ENCODE measurements at regions not wholly inside any gene's neighbourhood (a gene's known extent, or its start where the extent isn't known, plus 50 kb on each side); places are given as distances from the start of the nearest gene placed in this dataset.
A peak's percentile ranks its signal among the peaks of the same experiment; 100 is the strongest.
"Not testable (repeated sequence)": the region's sequence is repeated elsewhere in the genome, so short reads cannot be mapped to it uniquely, and the experiment has no call there.

DNA sequence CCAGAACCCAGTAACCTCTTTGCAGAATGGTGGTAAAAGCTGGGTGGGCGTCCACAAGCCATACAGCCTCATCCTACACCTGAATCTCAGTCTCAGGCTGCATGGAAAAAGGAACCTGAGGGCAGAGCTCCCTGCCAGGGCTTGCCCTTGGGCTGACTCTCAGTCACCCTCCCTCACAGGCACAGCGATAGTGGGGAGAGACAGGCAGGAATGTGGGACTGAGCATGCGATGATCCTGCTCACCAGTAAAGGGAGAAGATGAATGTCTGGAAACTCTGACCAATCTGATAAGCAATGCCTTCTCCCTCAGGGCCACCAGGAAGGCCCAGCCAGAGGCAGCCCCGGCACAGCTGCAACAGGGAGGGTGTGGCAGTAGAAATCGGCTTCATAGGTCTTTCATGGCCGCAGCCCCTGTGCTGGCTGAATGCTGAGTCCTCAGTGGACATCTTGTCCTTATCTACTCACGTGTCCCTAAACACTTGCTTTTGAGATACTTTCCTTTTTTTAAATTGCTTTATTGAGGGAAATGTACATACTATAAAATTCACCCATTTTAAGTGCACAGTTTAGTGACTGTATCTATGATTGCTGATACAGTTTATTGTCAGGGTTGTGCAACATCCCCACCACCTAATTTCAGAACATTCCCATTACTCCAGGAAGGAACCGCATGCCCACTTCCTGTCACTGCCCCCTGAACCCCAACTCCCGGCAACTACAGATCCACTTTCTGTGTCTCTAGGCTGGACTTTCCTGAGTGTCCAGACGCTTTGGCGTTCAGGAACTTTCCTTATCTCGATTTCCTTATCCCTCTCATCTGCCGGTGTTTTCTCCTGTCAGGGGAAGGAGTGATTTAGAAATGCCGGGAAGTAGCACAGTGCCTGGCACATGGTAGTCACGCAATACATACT lies 258.1 kb downstream of the PCNX1 start:
- FAIRE-seq (no peak), DNase-seq (ENCODE audit: extremely low spot score, insufficient read length, low read depth) (no peak)

- FAIRE-seq (peak; percentile 78), DNase-seq (ENCODE audit: extremely low spot score, insufficient read length, low read depth) (no peak)
Observed at GRCh38 chr14:71166180-71166837, 259.1 kb downstream of the PCNX1 start.

DNA sequence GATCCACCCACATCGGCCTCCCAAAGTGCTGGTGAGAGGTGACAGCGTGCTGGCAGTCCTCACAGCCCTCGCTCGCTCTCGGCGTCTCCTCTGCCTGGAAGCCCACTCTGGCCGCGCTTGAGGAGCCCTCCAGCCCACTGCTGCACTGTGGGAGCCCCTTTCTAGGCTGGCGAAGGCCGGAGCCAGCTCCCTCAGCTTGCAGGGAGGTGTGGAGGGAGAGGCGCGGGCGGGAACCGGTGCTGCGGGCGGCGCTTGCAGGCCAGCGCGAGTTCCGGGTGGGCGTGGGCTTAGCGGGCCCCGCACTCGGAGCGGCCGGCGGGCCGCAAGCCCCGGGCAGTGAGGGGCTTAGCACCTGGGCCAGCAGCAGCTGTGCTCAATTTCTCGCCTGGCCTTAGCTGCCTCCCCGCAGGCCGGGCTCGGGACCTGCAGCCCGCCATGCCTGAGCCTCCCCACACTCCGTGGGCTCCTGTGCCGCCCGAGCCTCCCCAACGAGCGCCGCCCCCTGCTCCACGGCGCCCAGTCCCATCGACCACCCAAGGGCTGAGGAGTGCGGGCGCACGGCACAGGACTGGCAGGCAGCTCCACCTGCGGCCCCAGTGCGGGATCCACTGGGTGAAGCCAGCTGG lies 260.2 kb downstream of the PCNX1 start:
- not testable (repeated sequence) for DNase-seq (ENCODE audit: extremely low spot score, insufficient read length, low read depth); FAIRE-seq

- FAIRE-seq; DNase-seq (ENCODE audit: extremely low spot score, insufficient read length, low read depth): not testable (repeated sequence)
Observed at GRCh38 chr14:71168161-71168560, 260.9 kb downstream of the PCNX1 start.

- FAIRE-seq, result no peak
- DNase-seq (ENCODE audit: extremely low spot score, insufficient read length, low read depth), result no peak
Observed at GRCh38 chr14:71168564-71169427, 261.5 kb downstream of the PCNX1 start.

- DNase-seq (ENCODE audit: extremely low spot score, insufficient read length, low read depth) (no peak), FAIRE-seq (no peak)
Observed at GRCh38 chr14:71169861-71170260, 262.6 kb downstream of the PCNX1 start.

GRCh38 chr14:71175491-71175890 lies 268.2 kb downstream of the PCNX1 start:
- FAIRE-seq, result no peak
- DNase-seq (ENCODE audit: extremely low spot score, insufficient read length, low read depth), result no peak

- no peak for FAIRE-seq
- no peak for DNase-seq (ENCODE audit: extremely low spot score, insufficient read length, low read depth)
Observed at GRCh38 chr14:71179066-71179465, 271.8 kb downstream of the PCNX1 start.

GRCh38 chr14:71180397-71180796 lies 273.1 kb downstream of the PCNX1 start:
- no peak for FAIRE-seq

GRCh38 chr14:71181215-71182003 lies 274.1 kb downstream of the PCNX1 start:
- FAIRE-seq (no peak), DNase-seq (ENCODE audit: extremely low spot score, insufficient read length, low read depth) (no peak)

More at GRCh38 chr14:71180397-71180796, 273.1 kb downstream of the PCNX1 start:
- DNase-seq (ENCODE audit: extremely low spot score, insufficient read length, low read depth), result no peak

DNA sequence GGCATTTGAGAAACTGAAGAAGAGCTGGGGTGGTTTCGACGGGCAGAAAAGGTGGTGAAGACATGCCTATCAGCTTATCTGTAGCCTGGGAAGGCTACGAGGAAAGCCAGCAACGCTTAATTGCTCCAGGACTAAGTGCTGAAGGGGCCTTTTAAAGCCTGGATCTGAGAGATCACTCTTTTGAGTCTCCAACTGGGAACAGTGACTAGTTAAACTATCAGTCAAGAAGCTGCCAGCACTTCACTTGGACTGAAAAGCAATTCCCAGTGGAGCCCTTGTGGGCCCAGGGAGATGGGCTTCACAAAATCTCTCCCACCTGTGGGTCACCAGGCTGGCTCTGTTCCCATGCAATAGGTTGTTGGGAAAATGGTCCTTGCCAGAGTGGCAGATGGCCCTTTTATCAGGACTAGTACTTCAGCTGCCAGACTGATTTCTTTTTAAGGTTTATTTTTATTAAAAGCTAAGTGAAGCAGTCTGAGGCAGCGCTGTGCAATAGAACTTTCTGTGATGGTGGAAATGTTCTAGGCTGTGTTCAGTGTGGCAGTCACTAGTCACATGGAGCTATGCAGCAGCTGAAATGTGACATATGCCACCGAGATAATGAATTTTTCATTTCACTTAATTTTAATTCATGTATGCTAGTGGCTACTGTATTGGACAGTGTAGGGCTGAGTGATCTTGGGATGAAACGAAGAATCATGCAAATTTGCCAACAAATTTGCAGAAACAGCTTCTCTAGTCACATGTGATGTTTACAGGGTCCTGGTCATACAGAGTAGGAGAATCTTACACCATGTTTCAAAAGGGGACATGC lies 276.8 kb downstream of the PCNX1 start:
- no peak for DNase-seq (ENCODE audit: extremely low spot score, insufficient read length, low read depth)
- no peak for FAIRE-seq

- FAIRE-seq (no peak), DNase-seq (ENCODE audit: extremely low spot score, insufficient read length, low read depth) (no peak)
Observed at GRCh38 chr14:71185637-71186036, 278.4 kb downstream of the PCNX1 start.

DNA sequence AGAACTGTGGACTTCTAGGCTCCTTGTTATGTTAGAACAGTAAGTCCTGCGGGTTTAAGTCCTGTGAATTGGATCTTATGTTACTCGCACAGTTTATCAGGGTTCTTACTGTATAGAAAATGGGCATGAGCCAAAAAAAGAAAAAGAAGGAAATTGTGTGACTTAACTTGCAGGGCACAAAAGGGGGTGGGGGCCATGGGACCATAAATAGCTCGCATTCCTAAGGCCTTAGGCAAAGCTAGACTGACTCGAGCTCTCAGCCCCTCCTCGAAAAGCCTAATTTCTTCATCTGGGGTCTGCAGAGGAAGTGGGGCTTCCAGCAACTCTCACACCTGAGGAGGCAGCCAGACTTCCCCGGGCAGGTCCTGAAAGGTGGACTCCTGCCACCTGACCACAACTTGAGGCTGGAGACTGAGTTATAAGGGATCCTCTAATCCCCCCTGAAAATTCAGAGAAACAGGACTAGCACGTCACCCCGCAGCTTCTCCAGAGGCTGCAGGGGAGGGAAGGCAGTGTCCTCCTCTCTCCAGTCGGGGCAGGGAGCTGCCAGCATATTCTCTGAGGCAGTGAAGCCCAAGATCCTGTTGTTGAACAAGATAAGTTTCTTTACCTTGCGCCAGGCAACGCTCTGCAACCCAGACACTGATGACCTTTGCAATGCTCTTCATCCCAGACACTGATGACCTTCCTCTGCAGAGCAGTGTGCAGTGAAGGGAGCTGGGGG lies 280.5 kb downstream of the PCNX1 start:
- DNase-seq (ENCODE audit: extremely low spot score, insufficient read length, low read depth), result no peak
- FAIRE-seq, result no peak

GRCh38 chr14:71190770-71191374 lies 283.6 kb downstream of the PCNX1 start:
- no peak for FAIRE-seq
- no peak for DNase-seq (ENCODE audit: extremely low spot score, insufficient read length, low read depth)

DNA sequence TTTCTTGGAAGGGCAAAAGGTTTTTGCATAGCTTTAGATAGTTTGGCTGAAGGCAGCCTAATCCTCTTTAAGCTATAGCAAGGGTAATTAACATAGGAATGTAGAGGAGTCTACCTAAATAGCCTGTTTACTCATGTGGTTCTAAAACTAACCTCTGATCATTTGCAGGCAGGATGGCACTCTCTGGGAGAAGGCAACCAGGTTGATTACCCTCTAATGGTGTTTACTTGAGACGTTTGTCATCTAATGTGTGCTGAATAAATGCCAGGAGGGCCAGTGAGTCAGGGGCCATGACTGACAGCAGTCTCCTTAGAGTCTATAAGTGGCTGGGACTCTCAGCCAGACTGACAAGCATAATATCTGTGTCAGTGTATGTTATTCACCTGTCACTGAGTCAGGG lies 286.4 kb downstream of the PCNX1 start:
- no peak for FAIRE-seq
- DNase-seq (ENCODE audit: extremely low spot score, insufficient read length, low read depth), result no peak

DNA sequence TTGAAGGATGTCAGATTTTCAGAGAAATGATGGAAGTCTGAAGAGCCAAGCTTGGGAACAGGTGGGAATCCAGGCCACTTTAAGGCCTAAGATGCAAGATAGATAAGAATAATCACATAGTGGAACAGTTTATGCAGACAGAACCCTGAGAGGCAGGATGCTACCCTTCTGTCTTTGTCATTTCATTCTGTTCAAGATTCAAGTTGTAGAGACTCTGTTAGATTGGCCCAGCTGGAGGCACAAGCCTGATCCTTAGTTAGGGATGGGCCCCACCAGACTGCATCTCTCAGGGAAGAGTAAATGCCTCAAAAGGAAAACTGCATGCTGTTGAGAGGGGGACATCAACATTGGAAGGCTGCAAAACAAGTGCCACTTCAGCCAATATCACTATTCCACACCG lies 287.0 kb downstream of the PCNX1 start:
- no peak for DNase-seq (ENCODE audit: extremely low spot score, insufficient read length, low read depth)
- FAIRE-seq, result no peak

- no peak for DNase-seq (ENCODE audit: extremely low spot score, insufficient read length, low read depth)
- no peak for FAIRE-seq
Observed at GRCh38 chr14:71196921-71197320, 289.7 kb downstream of the PCNX1 start.
